ENCODE measurements at regions not wholly inside any gene's neighbourhood (a gene's known extent, or its start where the extent isn't known, plus 50 kb on each side); places are given as distances from the start of the nearest gene placed in this dataset.

DNA sequence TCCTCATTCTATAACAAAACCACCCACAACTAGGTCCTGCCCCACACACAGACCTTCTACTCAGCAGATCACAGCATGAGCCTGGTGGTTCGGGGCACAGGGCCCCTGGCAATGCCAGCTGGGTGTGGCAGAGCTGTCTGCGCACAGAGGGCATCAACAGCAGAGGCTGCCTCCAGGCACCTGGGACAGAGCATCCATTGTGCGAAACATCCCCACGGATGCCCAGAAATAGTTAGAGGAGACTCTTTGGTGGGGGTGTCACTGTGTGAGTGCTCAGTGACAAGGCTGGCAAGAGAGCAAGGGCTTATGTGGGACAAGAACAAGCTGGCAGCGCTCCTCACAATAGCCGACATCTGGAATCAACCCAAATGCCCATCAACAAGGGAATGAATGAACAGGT, 487.4 kb upstream of the PROK2 start:
- TF ChIP-seq CTCF (IDR thresholded peaks at IDR 0.05), result no peak
- TF ChIP-seq ZFX (IDR thresholded peaks at IDR 0.05; ENCODE audit: borderline replicate concordance), result no peak
